ENCODE measurements at regions not wholly inside any gene's neighbourhood (a gene's known extent, or its start where the extent isn't known, plus 50 kb on each side); places are given as distances from the start of the nearest gene placed in this dataset.
"Not testable (repeated sequence)": the region's sequence is repeated elsewhere in the genome, so short reads cannot be mapped to it uniquely, and the experiment has no call there.

DNA sequence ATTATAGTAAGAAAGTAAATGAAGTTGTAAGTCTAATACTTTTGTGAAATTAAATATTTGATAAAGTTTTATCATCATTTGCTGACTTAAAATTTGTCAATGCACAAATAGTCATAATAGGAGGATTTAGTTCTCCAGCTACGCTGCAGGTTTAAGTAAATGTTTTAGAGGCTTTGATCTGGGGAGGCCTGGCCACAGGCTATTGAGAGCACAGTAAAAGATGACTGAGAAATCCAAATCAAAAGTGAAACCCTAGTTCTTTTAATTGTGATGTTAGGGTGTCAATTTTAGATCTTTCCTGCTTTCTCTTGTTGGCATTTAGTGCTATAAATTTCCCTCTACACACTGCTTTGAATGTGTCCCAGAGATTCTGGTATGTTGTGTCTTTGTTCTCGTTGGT lies 694.3 kb upstream of the ZNF385D start:
- no CpG with 5 or more reads among the region's 2 CpGs for WGBS (ENCODE audit: extremely low coverage, insufficient coverage, insufficient read length)
- H4K8ac ChIP-seq (ENCODE audit: low read depth, low read length); H3K27ac ChIP-seq (ENCODE audit: low read depth, low read length): not testable (repeated sequence)

DNA sequence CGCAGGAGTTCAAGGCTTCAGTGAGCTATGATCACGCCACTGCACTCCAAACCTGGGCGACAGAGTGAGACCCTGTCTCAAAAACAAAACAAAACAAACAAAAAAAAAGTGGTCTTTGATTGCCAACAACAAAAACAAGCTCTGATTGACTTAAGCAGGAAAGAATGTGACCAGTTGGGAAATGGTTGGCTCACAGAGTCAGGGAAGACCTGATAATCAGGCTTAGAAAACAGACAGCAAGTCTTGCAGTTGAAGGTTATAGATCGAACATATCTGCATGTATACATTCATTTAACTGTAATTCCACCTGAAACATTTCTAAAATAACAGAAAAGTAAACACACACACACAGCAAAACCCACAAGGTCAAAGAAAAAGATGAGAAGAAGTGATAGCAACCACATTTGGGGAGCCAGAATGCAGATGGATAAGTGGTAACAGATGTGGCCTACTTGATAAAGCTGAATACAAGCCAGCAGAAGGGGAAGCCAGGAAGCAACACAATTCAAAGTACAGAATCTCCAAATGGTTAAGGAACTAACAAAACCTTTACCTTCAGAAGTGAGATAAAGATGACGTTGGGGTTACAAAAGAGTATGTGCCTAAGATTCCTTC lies 699.9 kb upstream of the ZNF385D start:
- H4K12ac ChIP-seq (ENCODE audit: low read depth, low read length), result peak overlapping the region; percentile 18
- H3K9me3 ChIP-seq (ENCODE audit: insufficient read depth, low read depth, low read length), result no peaks in the 10 kb centered on the region
- H3K4me3 ChIP-seq (ENCODE audit: low read depth, low read length), result no peak overlapping the region
- H3K79me2 ChIP-seq (ENCODE audit: control insufficient read depth, insufficient read depth, low read length, poor library complexity), result no peaks in the 10 kb centered on the region
- no peak overlapping the region for H2AFZ ChIP-seq (ENCODE audit: insufficient read depth, low read length, poor library complexity)
- H3K14ac ChIP-seq (ENCODE audit: low read length), result no peak overlapping the region
- H3K27ac ChIP-seq (ENCODE audit: low read depth, low read length), result no peak overlapping the region
- no peak overlapping the region for H3K4ac ChIP-seq (ENCODE audit: low read depth, low read length)
- H3K4me2 ChIP-seq (ENCODE audit: low read length), result no peak overlapping the region
- no peak overlapping the region for H2BK12ac ChIP-seq (ENCODE audit: low read length)
- DNase-seq, result no peak
- no peak overlapping the region for H3K18ac ChIP-seq (ENCODE audit: low read length)
- H3K9ac ChIP-seq (ENCODE audit: low read length), result no peak overlapping the region
- peak overlapping the region; percentile 47 for H4K8ac ChIP-seq (ENCODE audit: low read depth, low read length)
- H3K27me3 ChIP-seq (ENCODE audit: insufficient read depth, low read length), result no peaks in the 10 kb centered on the region
- H3K23ac ChIP-seq (ENCODE audit: low read length), result no peak overlapping the region
- no CpG with 5 or more reads among the region's 5 CpGs for WGBS (ENCODE audit: extremely low coverage, insufficient coverage, insufficient read length)
- H3K79me1 ChIP-seq (ENCODE audit: low read length), result peaks cover 4% of the 10 kb centered on the region
- no peak overlapping the region for H2BK120ac ChIP-seq (ENCODE audit: insufficient read depth, low read length, poor library complexity)
- H2AK5ac ChIP-seq (ENCODE audit: low read length), result no peak overlapping the region
- H3K4me1 ChIP-seq (ENCODE audit: control insufficient read depth in 1 of 2, insufficient read depth in 2 of 2, low read length in 2 of 2), result peaks cover 0 to 3% of the 10 kb centered on the region in 2 experiments
- no peak overlapping the region for H2BK5ac ChIP-seq (ENCODE audit: low read depth, low read length, poor library complexity)
- H4K91ac ChIP-seq (ENCODE audit: low read depth, low read length), result peak overlapping the region; percentile 24
- no peaks in the 10 kb centered on the region for H3K36me3 ChIP-seq (ENCODE audit: control insufficient read depth in 1 of 2, insufficient read depth in 2 of 2, low read length in 2 of 2)

More for the DNA sequence above, 694.3 kb upstream of the ZNF385D start:
- H3K36me3 ChIP-seq (ENCODE audit: control insufficient read depth in 1 of 2, insufficient read depth in 2 of 2, low read length in 2 of 2); H2BK12ac ChIP-seq (ENCODE audit: low read length); H3K23ac ChIP-seq (ENCODE audit: low read length); H4K12ac ChIP-seq (ENCODE audit: low read depth, low read length); H3K9ac ChIP-seq (ENCODE audit: low read length); H2AK5ac ChIP-seq (ENCODE audit: low read length); H2BK120ac ChIP-seq (ENCODE audit: insufficient read depth, low read length, poor library complexity); H3K79me1 ChIP-seq (ENCODE audit: low read length); H2AFZ ChIP-seq (ENCODE audit: insufficient read depth, low read length, poor library complexity); H3K27me3 ChIP-seq (ENCODE audit: insufficient read depth, low read length); H4K91ac ChIP-seq (ENCODE audit: low read depth, low read length); H3K79me2 ChIP-seq (ENCODE audit: control insufficient read depth, insufficient read depth, low read length, poor library complexity); H3K14ac ChIP-seq (ENCODE audit: low read length); DNase-seq; H3K18ac ChIP-seq (ENCODE audit: low read length); H3K4ac ChIP-seq (ENCODE audit: low read depth, low read length); H3K9me3 ChIP-seq (ENCODE audit: insufficient read depth, low read depth, low read length); H3K4me1 ChIP-seq (ENCODE audit: control insufficient read depth in 1 of 2, insufficient read depth in 2 of 2, low read length in 2 of 2); H2BK5ac ChIP-seq (ENCODE audit: low read depth, low read length, poor library complexity); H3K4me2 ChIP-seq (ENCODE audit: low read length); H3K4me3 ChIP-seq (ENCODE audit: low read depth, low read length): not testable (repeated sequence)

DNA sequence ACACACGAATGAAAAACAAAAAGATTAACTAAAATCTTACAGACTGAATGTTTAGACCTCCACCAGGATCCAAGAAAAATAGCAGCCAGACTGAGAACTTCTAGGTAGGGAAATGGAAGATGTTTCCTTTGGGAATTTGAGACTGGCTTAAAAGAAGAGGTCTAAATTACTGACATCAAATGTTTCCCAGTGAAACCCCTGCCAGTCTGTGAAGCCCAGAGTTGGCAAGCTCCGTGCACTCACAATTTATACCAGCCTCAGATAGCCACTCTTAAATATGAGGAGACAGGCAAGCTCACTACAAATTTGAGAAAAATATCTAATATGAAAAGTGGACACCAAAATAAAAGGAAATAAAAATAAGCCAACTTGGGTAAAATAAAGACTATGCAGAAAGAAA lies 700.5 kb upstream of the ZNF385D start:
- no peak overlapping the region for H4K8ac ChIP-seq (ENCODE audit: low read depth, low read length)
- no peaks in the 10 kb centered on the region for H3K36me3 ChIP-seq (ENCODE audit: control insufficient read depth in 1 of 2, insufficient read depth in 2 of 2, low read length in 2 of 2)
- H2BK120ac ChIP-seq (ENCODE audit: insufficient read depth, low read length, poor library complexity), result no peak overlapping the region
- no peak overlapping the region for H2BK5ac ChIP-seq (ENCODE audit: low read depth, low read length, poor library complexity)
- no peaks in the 10 kb centered on the region for H3K9me3 ChIP-seq (ENCODE audit: insufficient read depth, low read depth, low read length)
- no peak overlapping the region for H3K18ac ChIP-seq (ENCODE audit: low read length)
- no peak overlapping the region for H2AK5ac ChIP-seq (ENCODE audit: low read length)
- no peak overlapping the region for H3K23ac ChIP-seq (ENCODE audit: low read length)
- H3K27me3 ChIP-seq (ENCODE audit: insufficient read depth, low read length), result no peaks in the 10 kb centered on the region
- H3K27ac ChIP-seq (ENCODE audit: low read depth, low read length), result no peak overlapping the region
- no peaks in the 10 kb centered on the region for H3K79me2 ChIP-seq (ENCODE audit: control insufficient read depth, insufficient read depth, low read length, poor library complexity)
- H2BK12ac ChIP-seq (ENCODE audit: low read length), result no peak overlapping the region
- peaks cover 0 to 3% of the 10 kb centered on the region in 2 experiments for H3K4me1 ChIP-seq (ENCODE audit: control insufficient read depth in 1 of 2, insufficient read depth in 2 of 2, low read length in 2 of 2)
- WGBS (ENCODE audit: extremely low coverage, insufficient coverage, insufficient read length), result no CpG with 5 or more reads among the region's 2 CpGs
- no peak overlapping the region for H3K4me3 ChIP-seq (ENCODE audit: low read depth, low read length)
- H3K14ac ChIP-seq (ENCODE audit: low read length), result no peak overlapping the region
- H3K79me1 ChIP-seq (ENCODE audit: low read length), result peaks cover 4% of the 10 kb centered on the region
- H3K9ac ChIP-seq (ENCODE audit: low read length), result no peak overlapping the region
- no peak for DNase-seq
- no peak overlapping the region for H4K91ac ChIP-seq (ENCODE audit: low read depth, low read length)
- no peak overlapping the region for H3K4me2 ChIP-seq (ENCODE audit: low read length)
- no peak overlapping the region for H2AFZ ChIP-seq (ENCODE audit: insufficient read depth, low read length, poor library complexity)
- no peak overlapping the region for H3K4ac ChIP-seq (ENCODE audit: low read depth, low read length)
- no peak overlapping the region for H4K12ac ChIP-seq (ENCODE audit: low read depth, low read length)

DNA sequence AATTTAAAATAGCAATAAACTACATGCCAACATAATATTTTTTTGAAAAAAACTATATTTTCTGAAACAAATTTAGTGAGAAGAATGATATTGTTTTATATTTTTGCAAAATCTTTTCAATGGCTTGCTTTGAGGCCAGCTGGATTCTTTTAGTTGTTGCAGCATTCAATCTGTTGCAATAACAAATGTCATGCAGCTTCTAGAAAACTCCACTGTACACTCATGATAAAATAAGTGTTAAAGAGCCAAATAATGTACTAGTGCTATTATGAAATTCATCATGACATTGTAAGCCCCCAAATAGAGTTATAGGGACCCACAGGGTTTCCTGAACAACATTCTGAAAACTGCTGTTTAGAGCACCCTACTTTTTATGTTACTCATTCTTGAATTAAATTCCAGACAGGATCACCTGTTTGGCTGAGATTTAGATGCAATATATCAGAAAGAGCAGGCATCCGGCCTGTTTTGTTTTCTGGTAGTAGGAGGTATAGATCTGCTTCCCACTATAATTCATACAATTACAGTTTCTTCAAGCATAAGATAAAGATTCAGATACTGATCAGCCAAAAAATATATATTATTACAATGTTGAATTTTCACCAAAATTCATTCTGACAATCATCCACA lies 703.0 kb upstream of the ZNF385D start:
- Histone ChIP-seq H4K8ac (ENCODE audit: low read depth, low read length) (no peak overlapping the region), H2BK12ac (ENCODE audit: low read length) (no peak overlapping the region), H3K4ac (ENCODE audit: low read depth, low read length) (no peak overlapping the region), H2AK5ac (ENCODE audit: low read length) (no peak overlapping the region), H3K79me2 (ENCODE audit: control insufficient read depth, insufficient read depth, low read length, poor library complexity) (no peaks in the 10 kb centered on the region), H4K12ac (ENCODE audit: low read depth, low read length) (no peak overlapping the region), H2AFZ (ENCODE audit: insufficient read depth, low read length, poor library complexity) (no peak overlapping the region), H3K23ac (ENCODE audit: low read length) (no peak overlapping the region), H3K4me1 (ENCODE audit: control insufficient read depth in 1 of 2, insufficient read depth in 2 of 2, low read length in 2 of 2) (peaks cover 0 to 3% of the 10 kb centered on the region in 2 experiments), H3K9me3 (ENCODE audit: insufficient read depth, low read depth, low read length) (no peaks in the 10 kb centered on the region), H3K79me1 (ENCODE audit: low read length) (peaks cover 4% of the 10 kb centered on the region), H3K14ac (ENCODE audit: low read length) (no peak overlapping the region), H3K18ac (ENCODE audit: low read length) (no peak overlapping the region), H3K4me3 (ENCODE audit: low read depth, low read length) (no peak overlapping the region), H4K91ac (ENCODE audit: low read depth, low read length) (no peak overlapping the region), H3K4me2 (ENCODE audit: low read length) (no peak overlapping the region), H2BK120ac (ENCODE audit: insufficient read depth, low read length, poor library complexity) (no peak overlapping the region), H3K36me3 (ENCODE audit: control insufficient read depth in 1 of 2, insufficient read depth in 2 of 2, low read length in 2 of 2) (no peaks in the 10 kb centered on the region), H3K27me3 (ENCODE audit: insufficient read depth, low read length) (no peaks in the 10 kb centered on the region), H2BK5ac (ENCODE audit: low read depth, low read length, poor library complexity) (no peak overlapping the region), H3K9ac (ENCODE audit: low read length) (no peak overlapping the region), H3K27ac (ENCODE audit: low read depth, low read length) (no peak overlapping the region)
- no CpG with 5 or more reads among the region's 1 CpG for WGBS (ENCODE audit: extremely low coverage, insufficient coverage, insufficient read length)
- DNase-seq, result no peak
